Brain pericyte (primary cell): ENCODE measurements at regions not wholly inside any gene's neighbourhood (a gene's known extent, or its start where the extent isn't known, plus 50 kb on each side); places are given as distances from the start of the nearest gene placed in this dataset.

Experiments
- DNase-seq: peaks from one replicate; pipeline ENCODE4 v3.0.0-alpha.2; 2012; ENCODE audit warnings: low read depth, low spot score

- DNase-seq, result no peak
Measured at GRCh38 chr10:69684020-69684980, 54.3 kb downstream of the FAM241B start.

GRCh38 chr10:69684981-69685353 lies 54.9 kb downstream of the FAM241B start:
- DNase-seq, result no peak

GRCh38 chr10:69685426-69685801 lies 55.4 kb downstream of the FAM241B start:
- no peak for DNase-seq

- DNase-seq, result no peak
Measured at GRCh38 chr10:69685802-69686585, 55.9 kb downstream of the FAM241B start.

- DNase-seq, result no peak
Measured at GRCh38 chr10:69686866-69687265, 56.8 kb downstream of the FAM241B start.

- DNase-seq, result no peak
Measured at GRCh38 chr10:69687426-69687825, 57.4 kb downstream of the FAM241B start.

GRCh38 chr10:69692267-69692666 lies 62.2 kb downstream of the FAM241B start:
- DNase-seq, result no peak

GRCh38 chr10:69692891-69693290 lies 62.8 kb downstream of the FAM241B start:
- DNase-seq, result no peak

GRCh38 chr10:69693886-69694285 lies 63.8 kb downstream of the FAM241B start:
- no peak for DNase-seq

GRCh38 chr10:69696073-69696731 lies 66.2 kb downstream of the FAM241B start:
- DNase-seq, result no peak

GRCh38 chr10:69697006-69697405 lies 67.0 kb downstream of the FAM241B start:
- no peak for DNase-seq

GRCh38 chr10:69703256-69703655 lies 73.2 kb downstream of the FAM241B start:
- no peak for DNase-seq

GRCh38 chr10:69703766-69704630 lies 74.0 kb downstream of the FAM241B start:
- peak; percentile 57 for DNase-seq

- DNase-seq, result no peak
Measured at GRCh38 chr10:69709366-69709941, 79.4 kb downstream of the FAM241B start.

GRCh38 chr10:69710008-69710888 lies 80.2 kb downstream of the FAM241B start:
- no peak for DNase-seq

GRCh38 chr10:69712342-69712741 lies 82.3 kb downstream of the FAM241B start:
- DNase-seq, result no peak

GRCh38 chr10:69714572-69714971 lies 84.5 kb downstream of the FAM241B start:
- DNase-seq, result no peak

- DNase-seq, result peak; percentile 94
Measured at GRCh38 chr10:69715156-69715898, 85.3 kb downstream of the FAM241B start.
